ENCODE measurements at regions not wholly inside any gene's neighbourhood (a gene's known extent, or its start where the extent isn't known, plus 50 kb on each side); places are given as distances from the start of the nearest gene placed in this dataset.

DNA sequence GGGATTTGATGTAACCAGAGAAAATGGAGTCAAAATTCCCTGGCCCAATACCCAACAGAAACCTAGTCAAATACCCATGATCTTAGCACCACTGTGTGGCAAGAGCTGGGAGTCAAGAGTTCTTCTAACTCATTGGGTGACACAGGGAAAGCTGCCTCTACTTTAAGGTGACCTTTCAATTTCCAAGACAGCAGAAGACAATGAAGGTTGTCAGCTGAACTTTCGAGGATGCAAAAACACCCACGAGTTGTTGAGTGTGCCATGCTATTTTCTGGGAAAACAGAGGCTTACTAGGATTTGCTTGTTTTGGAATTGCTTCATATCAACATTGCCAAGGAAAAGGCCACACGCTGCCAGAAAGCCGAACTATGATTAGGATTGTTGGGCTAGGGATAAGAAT, 61.6 kb upstream of the CYRIA start:
- no peak for TF ChIP-seq KAT2A (conservative IDR thresholded peaks at IDR 0.05; ENCODE audit: control insufficient read depth, low read depth, low read length)
- TF ChIP-seq SP1 (IDR thresholded peaks at IDR 0.05; ENCODE audit: low read depth, low read length): no peak
- TF ChIP-seq EZH2 (IDR thresholded peaks at IDR 0.05; ENCODE audit: borderline replicate concordance, control insufficient read depth, low read depth, low read length): no peak
- TF ChIP-seq CBX3 (IDR thresholded peaks at IDR 0.05; ENCODE audit: borderline replicate concordance, low read depth): no peak
- no peak for TF ChIP-seq POLR2A (IDR thresholded peaks at IDR 0.05; ENCODE audit: low read depth, low read length)
- TF ChIP-seq, protein P1, sequence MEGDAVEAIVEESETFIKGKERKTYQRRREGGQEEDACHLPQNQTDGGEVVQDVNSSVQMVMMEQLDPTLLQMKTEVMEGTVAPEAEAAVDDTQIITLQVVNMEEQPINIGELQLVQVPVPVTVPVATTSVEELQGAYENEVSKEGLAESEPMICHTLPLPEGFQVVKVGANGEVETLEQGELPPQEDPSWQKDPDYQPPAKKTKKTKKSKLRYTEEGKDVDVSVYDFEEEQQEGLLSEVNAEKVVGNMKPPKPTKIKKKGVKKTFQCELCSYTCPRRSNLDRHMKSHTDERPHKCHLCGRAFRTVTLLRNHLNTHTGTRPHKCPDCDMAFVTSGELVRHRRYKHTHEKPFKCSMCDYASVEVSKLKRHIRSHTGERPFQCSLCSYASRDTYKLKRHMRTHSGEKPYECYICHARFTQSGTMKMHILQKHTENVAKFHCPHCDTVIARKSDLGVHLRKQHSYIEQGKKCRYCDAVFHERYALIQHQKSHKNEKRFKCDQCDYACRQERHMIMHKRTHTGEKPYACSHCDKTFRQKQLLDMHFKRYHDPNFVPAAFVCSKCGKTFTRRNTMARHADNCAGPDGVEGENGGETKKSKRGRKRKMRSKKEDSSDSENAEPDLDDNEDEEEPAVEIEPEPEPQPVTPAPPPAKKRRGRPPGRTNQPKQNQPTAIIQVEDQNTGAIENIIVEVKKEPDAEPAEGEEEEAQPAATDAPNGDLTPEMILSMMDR (IDR thresholded peaks at IDR 0.05 in 2 of 3, conservative IDR thresholded peaks at IDR 0.05 in 1 of 3; ENCODE audit: control insufficient read depth in 2 of 3, extremely low read depth in 1 of 3, insufficient read depth in 1 of 3, low read depth in 3 of 3, low read length in 3 of 3): peak in 1 of 3 experiments; percentile 14; a peak in 1 of 6 replicates
- no peak for TF ChIP-seq ATF7 (IDR thresholded peaks at IDR 0.05; ENCODE audit: low read depth)
